ENCODE measurements at regions not wholly inside any gene's neighbourhood (a gene's known extent, or its start where the extent isn't known, plus 50 kb on each side); places are given as distances from the start of the nearest gene placed in this dataset.

DNA sequence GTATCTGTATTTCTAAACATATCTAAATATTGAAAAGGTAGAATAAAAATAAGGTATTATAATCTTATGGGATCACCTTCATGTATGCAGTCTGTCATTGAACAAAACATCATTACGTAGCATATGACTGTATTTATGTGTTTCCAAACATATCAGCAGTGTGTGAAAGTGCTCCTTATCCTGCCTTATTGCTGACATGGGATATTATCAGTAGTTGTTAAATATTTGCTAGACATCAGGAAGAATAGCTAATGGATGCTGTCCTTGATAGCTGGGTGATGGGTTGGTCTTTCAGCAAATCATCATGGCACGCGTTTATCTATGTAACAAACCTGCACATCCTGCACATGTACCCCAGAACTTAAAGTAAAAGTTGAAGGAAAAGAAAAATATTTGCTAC is 59.1 kb upstream of the FAM20A start:
- DNase-seq, result no peak

DNA sequence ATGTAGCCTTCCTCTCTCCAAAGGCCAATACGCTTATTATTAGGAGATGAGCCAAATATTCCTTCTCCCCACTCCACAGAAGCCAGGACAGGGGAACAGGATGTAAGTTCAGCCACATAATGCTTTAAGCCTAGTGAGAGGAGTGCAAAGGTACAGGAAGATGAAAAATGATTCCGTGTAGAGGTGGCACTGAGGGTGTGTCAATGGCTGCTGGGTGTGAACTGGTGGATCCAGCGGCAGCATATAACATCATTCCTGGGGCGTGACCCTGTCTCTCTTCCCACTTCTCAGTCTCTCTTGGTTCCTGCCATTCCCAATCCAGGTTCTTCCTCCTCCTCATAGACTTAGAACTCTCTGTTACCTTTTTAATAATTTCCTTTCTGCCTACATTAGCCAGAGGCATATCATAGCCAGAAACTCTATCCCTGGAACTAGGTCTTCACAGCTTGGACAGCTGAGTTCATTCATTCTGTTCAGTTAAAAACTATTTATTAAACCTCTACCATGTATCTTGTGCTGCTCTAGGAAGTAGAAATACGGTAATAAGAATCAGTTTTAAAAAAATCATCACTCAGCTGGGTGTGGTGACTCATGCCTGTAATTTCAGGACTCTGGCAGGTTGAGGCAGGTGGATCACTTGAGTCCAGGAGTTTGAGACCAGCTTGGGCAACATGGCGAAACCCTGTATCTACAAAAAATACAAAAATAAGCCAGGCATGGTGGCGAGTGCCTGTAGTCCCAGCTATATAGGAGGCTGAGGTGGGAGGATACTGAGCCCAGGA is 58.0 kb upstream of the FAM20A start:
- no peak for DNase-seq

DNA sequence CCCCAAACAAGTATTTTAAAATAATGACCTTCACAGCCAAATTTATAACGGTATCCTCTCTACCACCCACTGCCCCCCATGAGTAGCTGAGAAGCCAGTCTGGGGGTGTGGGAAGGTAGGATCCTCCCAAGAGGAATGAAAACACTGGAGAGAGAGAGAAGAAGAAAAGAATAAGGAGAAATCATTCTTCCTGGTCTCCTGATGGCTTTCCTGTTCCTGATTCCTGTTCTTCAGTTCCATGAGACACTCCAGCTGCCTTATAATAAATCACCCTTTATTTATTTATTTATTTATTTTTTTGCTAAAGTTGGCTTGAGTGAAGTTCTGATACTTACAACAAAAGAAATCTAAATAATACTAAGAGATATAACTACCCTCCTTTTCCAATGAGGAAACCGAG is 56.4 kb upstream of the FAM20A start:
- DNase-seq, result no peak

DNA sequence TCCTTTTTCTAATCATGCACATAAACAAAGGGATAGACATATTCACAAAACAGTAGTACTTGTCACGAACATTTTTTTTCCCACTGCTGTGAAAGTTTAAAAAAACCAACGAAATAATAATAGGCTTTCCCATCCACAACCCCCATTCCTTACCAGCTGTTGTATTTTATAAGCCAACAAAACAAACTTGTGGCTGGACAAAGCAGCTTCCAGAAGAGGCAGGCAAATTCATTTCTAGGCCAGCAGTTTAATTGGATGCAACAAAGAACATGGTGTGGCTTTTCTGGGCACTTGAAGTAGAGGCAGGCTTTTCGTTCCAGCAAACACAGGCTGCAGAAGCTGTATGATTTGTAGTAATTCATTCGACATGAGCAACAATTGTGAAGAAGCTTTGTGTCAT is 56.0 kb upstream of the FAM20A start:
- no peak for DNase-seq

DNA sequence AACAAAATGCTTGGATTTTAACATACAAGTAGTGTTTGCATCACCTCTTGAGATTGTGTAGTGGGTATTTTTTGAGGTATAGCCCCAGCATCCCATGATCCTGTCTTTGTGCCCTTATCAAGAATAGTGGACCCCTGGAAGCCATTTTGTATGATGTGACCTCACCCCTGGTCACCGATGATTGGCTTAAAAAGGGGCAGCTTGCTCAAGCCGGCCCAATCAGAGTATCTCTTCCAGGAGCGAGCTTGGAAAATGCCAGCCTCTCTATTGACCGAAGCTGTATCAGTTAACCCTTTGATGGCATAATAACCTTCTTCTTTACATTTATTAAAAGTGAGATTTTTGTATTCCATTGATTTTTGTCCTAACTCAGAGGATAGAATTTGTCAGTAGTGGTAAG is 55.5 kb upstream of the FAM20A start:
- DNase-seq, result no peak

All from left hindlimb (tissue), 1 donor.